GM23338 (cell line): ENCODE measurements at regions not wholly inside any gene's neighbourhood (a gene's known extent, or its start where the extent isn't known, plus 50 kb on each side); places are given as distances from the start of the nearest gene placed in this dataset.

ENCODE experiments used
- ATAC-seq: fragments of 200-7000 bp; cut with Tn5 transposase; 3 replicates; pipeline ENCODE4 v1.9.1; 2020
- DNase-seq: peaks from one replicate; pipeline ENCODE4 v3.0.0-alpha.2; 2015; ENCODE audit warnings: low spot score
- H2AFZ ChIP-seq: fragments of 200-600 bp; sonication (generic); 2 replicates; pipeline ENCODE4 v1.8.0; 2016; ENCODE audit warnings: antibody characterized with exemption, mild to moderate bottlenecking, moderate library complexity
- H3F3A ChIP-seq: fragments of 200-600 bp; sonication (generic); replicated peaks from 2 replicates; pipeline ENCODE4 v1.8.0; 2017; ENCODE audit warnings: antibody characterized with exemption, mixed run types, low read depth
- H3K27ac ChIP-seq: fragments of 200-600 bp; sonication (generic); 2 replicates; pipeline ENCODE4 v1.6.1; 2016; ENCODE audit warnings: low read depth
- H3K27me3 ChIP-seq: fragments of 200-600 bp; sonication (generic); 2 replicates; pipeline ENCODE4 v1.8.0; 2016; ENCODE audit warnings: mild to moderate bottlenecking, mixed run types, moderate library complexity; ENCODE audit not compliant: insufficient read depth
- H3K36me3 ChIP-seq: fragments of 200-600 bp; sonication (generic); 2 replicates; pipeline ENCODE4 v1.8.0; 2016; ENCODE audit warnings: mild to moderate bottlenecking; ENCODE audit not compliant: insufficient read depth
- H3K4me1 ChIP-seq: fragments of 200-600 bp; sonication (generic); 2 replicates; pipeline ENCODE4 v1.8.0; 2016; ENCODE audit warnings: mild to moderate bottlenecking, moderate library complexity; ENCODE audit not compliant: insufficient read depth
- H3K4me2 ChIP-seq: fragments of 200-600 bp; sonication (generic); 2 replicates; pipeline ENCODE4 v1.7.1; 2017; ENCODE audit warnings: mixed run types
- H3K4me3 ChIP-seq: fragments of 200-600 bp; sonication (generic); 2 replicates; pipeline ENCODE4 v1.6.1; 2016; ENCODE audit warnings: mixed run types
- H3K79me2 ChIP-seq: fragments of 200-600 bp; sonication (generic); replicated peaks from 2 replicates; pipeline ENCODE4 v1.8.0; 2017; ENCODE audit warnings: mild to moderate bottlenecking; ENCODE audit not compliant: insufficient read depth
- H3K9me2 ChIP-seq: fragments of 200-600 bp; sonication (generic); 2 replicates; pipeline ENCODE4 v1.8.0; 2017; ENCODE audit not compliant: insufficient read depth
- H4K20me1 ChIP-seq: fragments of 200-600 bp; sonication (generic); replicated peaks from 2 replicates; pipeline ENCODE4 v1.8.0; 2017; ENCODE audit warnings: mild to moderate bottlenecking; ENCODE audit not compliant: insufficient read depth
- H3K27ac Mint-ChIP-seq: 2 replicates; pipeline ENCODE4 v1.8.0; 2020; ENCODE audit warnings: inconsistent platforms, mild to moderate bottlenecking, moderate library complexity, mixed read lengths
- H3K27me3 Mint-ChIP-seq: 3 replicates; pipeline ENCODE4 v1.8.0; 2022; ENCODE audit warnings: low read depth, mild to moderate bottlenecking, moderate library complexity, mixed read lengths, inconsistent platforms; ENCODE audit not compliant: insufficient read depth, poor library complexity
- H3K36me3 Mint-ChIP-seq: 3 replicates; pipeline ENCODE4 v1.8.0; 2021; ENCODE audit warnings: low read depth, mild to moderate bottlenecking, inconsistent platforms, moderate library complexity, mixed read lengths
- H3K4me1 Mint-ChIP-seq: 3 replicates; pipeline ENCODE4 v1.8.0; 2020; ENCODE audit warnings: mild to moderate bottlenecking, inconsistent platforms, mixed read lengths
- H3K4me3 Mint-ChIP-seq: 3 replicates; pipeline ENCODE4 v1.8.0; 2021; ENCODE audit warnings: moderate library complexity, mild to moderate bottlenecking, inconsistent platforms, mixed read lengths
- H3K9me3 Mint-ChIP-seq: 3 replicates; pipeline ENCODE4 v1.8.0; 2020; ENCODE audit warnings: moderate library complexity, mild to moderate bottlenecking, inconsistent platforms, mixed read lengths
- CREB1 ChIP-seq: fragments of 250-450 bp; sonication (Bioruptor Pico); IDR thresholded peaks from 2 replicates; pipeline ENCODE4 v1.5.0; 2020; ENCODE audit warnings: low read depth, mild to moderate bottlenecking, moderate library complexity
- CTCF ChIP-seq, 2 experiments: fragments of 200-600 bp in 1 of 2; sonication (generic) in 1 of 2; conservative IDR thresholded peaks; 2 replicates each; pipeline versions ENCODE4 v1.5.1 to v1.6.1; 2016 to 2017; ENCODE audit warnings: antibody characterized with exemption in 2 of 2, low read depth in 2 of 2, mild to moderate bottlenecking in 2 of 2, moderate library complexity in 1 of 2
- ETS1 ChIP-seq: IDR thresholded peaks from 2 replicates; pipeline ENCODE4 v1.6.1; 2016; ENCODE audit warnings: antibody characterized with exemption
- EZH2phosphoT487 ChIP-seq: fragments of 200-600 bp; sonication (generic); IDR thresholded peaks from one replicate; pipeline ENCODE4 v1.8.1; 2018; ENCODE audit warnings: antibody characterized with exemption; ENCODE audit not compliant: unreplicated experiment
- JUNB ChIP-seq: IDR thresholded peaks from one replicate; pipeline ENCODE4 v1.6.1; 2016; ENCODE audit warnings: antibody characterized with exemption; ENCODE audit not compliant: unreplicated experiment
- NANOG ChIP-seq: IDR thresholded peaks from 2 replicates; pipeline ENCODE4 v1.6.1; 2016; ENCODE audit warnings: antibody characterized with exemption, borderline replicate concordance
- POLR2AphosphoS5 ChIP-seq: IDR thresholded peaks from 2 replicates; pipeline ENCODE4 v1.6.1; 2016; ENCODE audit warnings: antibody characterized with exemption, low read depth
- STAT1 ChIP-seq: IDR thresholded peaks from one replicate; pipeline ENCODE4 v1.6.1; 2016; ENCODE audit warnings: antibody characterized with exemption; ENCODE audit not compliant: unreplicated experiment
- ZNF114 ChIP-seq: fragments of 250-450 bp; sonication (Bioruptor Pico); IDR thresholded peaks from 2 replicates; pipeline ENCODE4 v1.5.0; 2020; ENCODE audit warnings: mild to moderate bottlenecking, moderate library complexity
- ZNF331 ChIP-seq: fragments of 250-450 bp; sonication (Bioruptor Pico); IDR thresholded peaks from 2 replicates; pipeline ENCODE4 v1.5.0; 2020; ENCODE audit warnings: low read depth, mild to moderate bottlenecking, moderate library complexity
- ZNF462 ChIP-seq: fragments of 250-450 bp; sonication (Bioruptor Pico); IDR thresholded peaks from 2 replicates; pipeline ENCODE4 v1.5.0; 2020; ENCODE audit warnings: mild to moderate bottlenecking, moderate library complexity

DNA sequence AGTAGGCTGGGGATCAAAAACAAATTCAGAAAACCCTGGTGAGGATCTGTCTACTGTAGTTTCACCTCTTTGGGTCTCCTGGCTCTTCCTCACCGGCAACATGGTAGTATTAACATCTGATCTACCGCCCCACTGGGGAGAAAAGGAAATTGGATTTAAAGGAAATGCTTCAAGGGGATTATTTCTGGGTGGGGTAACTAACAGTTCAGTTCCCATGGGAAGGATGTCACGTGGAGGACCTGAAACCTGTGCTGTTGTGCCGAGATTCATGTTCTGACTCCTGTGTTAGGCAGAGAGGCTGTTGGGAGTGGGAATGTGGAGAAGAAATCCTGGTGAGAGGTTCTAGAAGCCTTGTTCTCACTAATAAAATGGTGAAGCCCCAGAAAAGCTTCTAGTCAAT, 254.4 kb downstream of the BCOR start:
- Mint-ChIP-seq H3K27ac (no peak overlapping the region), H3K27me3 (peaks cover 3% of the 10 kb centered on the region), H3K4me1 (peaks cover 23% of the 10 kb centered on the region), H3K9me3 (no peaks in the 10 kb centered on the region; the same call in 2 of the 3 replicates), H3K36me3 (no peaks in the 10 kb centered on the region), H3K4me3 (no peak overlapping the region; the same call in 2 of the 3 replicates)
- DNase-seq = no peak
- no peaks in the 10 kb centered on the region for H3K36me3 ChIP-seq
- H3K4me2 ChIP-seq = no peak overlapping the region
- H3K4me1 ChIP-seq = peaks cover 4% of the 10 kb centered on the region
- no peak for TF ChIP-seq ZNF462 (CRISPR knock-in tag)
- TF ChIP-seq CTCF (conservative IDR thresholded peaks at IDR 0.05; ENCODE audit: low read depth in 2 of 2) = no peak
- no peak for TF ChIP-seq EZH2phosphoT487
- no peak for TF ChIP-seq POLR2AphosphoS5
- no peak for TF ChIP-seq ZNF331
- no peak for TF ChIP-seq CREB1 (CRISPR knock-in tag)
- TF ChIP-seq ETS1 = no peak
- no peak for TF ChIP-seq NANOG
- no peak for TF ChIP-seq JUNB
- no peak for TF ChIP-seq ZNF114
- TF ChIP-seq STAT1 = no peak
- no peaks in the 10 kb centered on the region for H3F3A ChIP-seq
- H3K4me3 ChIP-seq = no peak overlapping the region
- ATAC-seq = no peak
- no peaks in the 10 kb centered on the region for H3K27me3 ChIP-seq
- H3K79me2 ChIP-seq = no peaks in the 10 kb centered on the region
- no peaks in the 10 kb centered on the region for H3K9me2 ChIP-seq
- H4K20me1 ChIP-seq = no peaks in the 10 kb centered on the region
- H3K27ac ChIP-seq = no peak overlapping the region
- H2AFZ ChIP-seq = no peak overlapping the region
